GM19351 (cell line): ENCODE measurements at regions not wholly inside any gene's neighbourhood (a gene's known extent, or its start where the extent isn't known, plus 50 kb on each side); places are given as distances from the start of the nearest gene placed in this dataset.

Experiments used
- ATAC-seq: cut with Tn5 transposase; IDR thresholded peaks from one replicate; pipeline ENCODE4 v1.9.1; 2021; ENCODE audit warnings: mild to moderate bottlenecking, moderate library complexity; ENCODE audit not compliant: unreplicated experiment

DNA sequence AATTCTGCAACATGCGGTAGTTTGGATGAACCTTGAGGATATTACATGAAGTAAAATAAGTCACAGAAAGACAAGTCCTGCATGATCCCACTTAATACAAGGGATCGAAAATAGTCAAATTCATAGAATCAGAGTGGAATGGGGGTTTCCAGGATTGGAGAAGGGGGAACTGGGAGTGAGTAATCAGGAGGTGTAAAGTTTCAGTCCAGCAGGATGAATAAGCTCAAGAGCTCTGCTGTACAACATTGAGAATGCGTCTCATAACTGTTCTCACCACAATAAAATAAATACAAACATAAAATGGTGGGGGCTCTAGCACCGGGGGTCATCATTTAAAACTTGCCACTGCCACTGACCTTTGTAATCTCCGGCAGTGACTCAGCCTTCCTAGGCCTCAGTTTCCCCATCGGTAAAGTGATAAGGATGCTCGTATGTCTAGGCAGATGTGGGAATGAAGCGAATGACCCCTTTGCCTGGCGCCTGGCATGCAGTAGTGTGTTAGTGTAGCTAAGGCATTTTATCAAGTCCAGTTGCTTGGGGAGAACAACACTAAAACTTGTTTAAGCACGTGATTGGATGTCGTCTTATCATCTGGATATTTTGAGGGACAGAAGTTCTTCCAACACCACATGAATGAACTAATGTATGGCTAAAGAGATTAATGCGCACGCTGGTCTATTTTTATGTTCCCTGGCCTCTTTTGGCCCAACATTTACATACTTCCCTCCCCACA is 421.1 kb downstream of the QKI start:
- no peak for ATAC-seq

DNA sequence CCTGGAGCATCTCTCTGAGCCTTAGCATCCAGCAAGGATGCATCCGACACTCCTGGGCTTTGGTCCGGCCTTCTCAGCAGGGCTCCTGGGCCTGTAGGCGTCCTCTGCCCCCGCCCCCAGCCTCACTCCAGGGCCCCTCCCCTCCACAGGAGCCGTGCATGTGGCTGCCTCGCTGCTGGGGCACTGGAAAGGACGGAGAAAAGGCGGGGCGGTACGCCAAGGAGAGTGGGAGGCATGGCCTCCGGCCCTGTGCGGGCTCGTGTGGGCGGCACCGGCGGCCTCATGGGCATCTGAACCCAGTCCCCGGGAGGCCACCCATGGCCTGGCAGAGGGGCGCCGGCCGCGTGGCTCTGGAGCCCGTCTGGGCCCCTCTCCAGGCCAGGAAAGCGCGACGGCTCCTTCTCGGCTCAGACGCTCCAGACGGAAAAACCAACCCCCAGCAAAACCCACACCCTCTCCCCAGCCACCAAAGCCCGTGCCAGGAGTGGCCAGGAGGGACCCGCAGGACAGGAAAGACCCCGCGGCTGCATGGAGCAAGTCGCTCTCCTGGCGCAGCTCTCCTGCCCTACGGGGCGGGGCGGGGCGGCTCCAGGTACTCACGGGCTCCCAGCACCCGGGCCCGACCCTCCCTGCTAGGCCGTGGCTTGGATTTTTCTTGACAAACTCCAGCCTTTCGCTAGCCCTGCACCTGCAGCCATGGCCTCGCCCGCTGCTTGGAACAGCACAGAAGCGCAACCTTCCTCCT is 419.9 kb downstream of the QKI start:
- no peak for ATAC-seq

DNA sequence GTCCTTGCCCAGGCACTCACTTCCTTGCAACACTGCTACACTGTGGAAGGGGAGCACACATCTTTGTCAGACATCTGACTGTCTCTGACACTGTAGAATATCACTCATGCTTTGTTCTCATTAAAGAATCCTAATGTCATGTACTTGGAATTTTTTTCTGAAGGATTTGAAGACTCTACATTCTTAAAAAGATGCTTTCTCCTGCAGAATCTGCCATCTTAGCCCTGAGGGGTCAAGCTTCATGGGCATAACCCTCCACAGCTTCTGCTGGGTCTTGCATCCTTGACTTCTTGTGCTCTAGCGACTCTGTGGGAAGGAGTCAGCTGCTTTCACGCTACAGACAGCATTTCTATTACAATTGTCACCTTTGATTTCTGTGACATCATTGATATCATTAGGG is 417.2 kb downstream of the QKI start:
- ATAC-seq: no peak

DNA sequence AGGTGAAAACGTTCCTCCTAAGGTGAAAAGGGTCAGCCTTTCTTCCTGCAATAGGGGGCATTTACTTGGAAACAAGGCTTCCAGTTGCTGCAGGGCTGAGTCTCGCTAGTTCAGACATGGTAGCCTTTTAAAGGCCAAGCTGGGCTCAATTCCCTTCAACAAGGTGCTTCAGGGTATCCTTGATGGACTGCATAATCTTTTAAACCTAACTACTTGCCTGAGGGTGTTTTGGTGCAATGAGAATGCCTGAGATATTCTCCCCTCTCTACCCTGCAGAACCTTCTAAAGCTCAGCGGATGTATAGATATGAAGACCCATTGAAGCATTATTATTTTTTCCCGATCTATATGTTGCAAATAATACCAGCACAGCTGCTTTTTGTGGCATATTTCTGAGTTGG is 416.1 kb downstream of the QKI start:
- ATAC-seq: no peak

DNA sequence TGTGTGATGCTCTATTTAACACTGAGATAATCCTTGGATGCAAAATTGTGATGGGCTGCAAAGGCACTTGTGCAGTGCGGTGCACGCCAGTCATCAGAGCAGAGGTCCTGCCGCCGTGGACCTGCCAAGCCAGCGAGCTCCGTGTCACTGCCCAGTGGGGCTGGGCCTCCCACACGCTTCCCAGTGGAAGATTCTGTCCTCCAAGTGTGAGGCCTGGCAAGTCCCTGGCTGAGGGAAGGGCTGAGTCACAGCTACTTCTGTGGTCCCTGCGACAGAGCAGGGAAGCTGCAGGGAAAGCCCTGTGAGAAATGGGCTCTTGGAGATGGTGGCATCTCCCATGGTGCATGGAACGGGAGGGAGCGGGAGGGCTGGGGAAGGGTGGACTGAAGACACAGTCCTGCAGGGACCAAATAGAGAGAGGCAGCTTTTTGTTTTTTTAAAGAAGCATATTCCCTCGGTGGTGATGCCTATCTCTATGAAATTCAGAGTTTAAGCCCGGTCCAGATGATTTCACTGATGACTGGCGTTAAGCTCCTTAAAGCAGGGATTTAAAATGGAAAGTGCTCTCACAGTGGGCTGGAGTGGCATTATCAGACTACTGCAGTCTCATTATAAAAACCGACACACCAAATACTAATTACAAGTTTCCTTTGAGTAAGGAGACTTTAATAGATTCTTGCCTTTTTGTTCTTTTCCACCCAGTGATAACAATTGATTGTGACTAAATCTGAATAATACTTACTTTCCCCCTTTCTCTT is 413.7 kb downstream of the QKI start:
- no peak for ATAC-seq

DNA sequence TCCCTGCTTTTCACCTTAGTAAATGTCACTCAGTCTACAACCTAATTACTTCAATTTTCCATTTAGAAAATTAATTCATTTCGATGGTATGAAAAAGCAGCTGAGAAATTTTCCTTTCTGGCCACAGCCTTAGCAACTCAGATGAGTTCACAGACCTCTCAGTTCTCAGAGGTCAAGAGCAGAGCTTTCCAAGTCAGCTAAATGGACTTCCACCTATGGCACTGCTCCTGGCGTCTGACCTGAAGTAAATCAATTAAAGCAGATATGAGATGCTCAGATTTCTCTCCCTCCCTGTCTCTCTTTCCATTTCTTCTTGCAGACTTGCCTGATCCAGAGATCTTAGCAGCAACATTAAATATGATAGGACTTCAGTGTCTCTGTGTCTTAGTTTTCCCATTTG is 412.6 kb downstream of the QKI start:
- ATAC-seq: no peak

DNA sequence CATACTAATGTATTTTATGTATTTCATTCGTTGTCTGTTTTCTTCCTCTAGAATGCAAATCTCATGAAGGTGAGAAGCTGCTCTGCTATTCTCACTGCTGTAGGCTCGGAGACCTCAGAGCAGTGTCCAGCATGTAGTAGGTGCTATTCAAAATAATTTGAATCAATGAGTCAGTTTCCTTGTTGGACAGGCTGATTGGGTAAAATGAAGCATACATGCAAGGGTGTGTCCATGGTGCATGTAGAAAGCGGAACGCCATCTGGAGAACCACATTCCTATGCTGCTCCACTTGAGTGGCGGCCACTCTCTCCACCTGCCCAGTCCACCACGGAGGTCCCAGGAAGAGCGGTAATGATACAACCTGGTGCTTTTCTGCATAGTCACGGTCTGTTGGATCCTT is 412.1 kb downstream of the QKI start:
- ATAC-seq: no peak

DNA sequence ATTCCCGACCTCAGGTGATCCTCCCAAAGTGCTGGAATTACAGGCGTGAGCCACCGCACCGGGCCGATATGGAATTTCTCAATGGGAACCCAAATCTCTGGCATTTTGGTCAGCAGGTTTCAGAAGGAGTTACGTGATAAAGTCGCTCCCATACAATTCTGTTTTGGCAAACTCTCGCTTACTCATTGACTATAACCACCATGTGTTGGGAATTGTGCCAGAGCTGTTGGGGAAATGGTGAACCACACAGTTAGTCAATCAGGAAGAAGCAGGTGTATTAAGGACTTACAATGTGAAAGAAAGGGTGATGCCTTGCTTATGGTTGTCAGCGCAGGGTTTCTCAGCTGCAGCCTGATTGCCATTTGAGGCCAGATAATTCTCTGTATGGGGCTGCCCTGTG is 410.5 kb downstream of the QKI start:
- ATAC-seq: no peak

DNA sequence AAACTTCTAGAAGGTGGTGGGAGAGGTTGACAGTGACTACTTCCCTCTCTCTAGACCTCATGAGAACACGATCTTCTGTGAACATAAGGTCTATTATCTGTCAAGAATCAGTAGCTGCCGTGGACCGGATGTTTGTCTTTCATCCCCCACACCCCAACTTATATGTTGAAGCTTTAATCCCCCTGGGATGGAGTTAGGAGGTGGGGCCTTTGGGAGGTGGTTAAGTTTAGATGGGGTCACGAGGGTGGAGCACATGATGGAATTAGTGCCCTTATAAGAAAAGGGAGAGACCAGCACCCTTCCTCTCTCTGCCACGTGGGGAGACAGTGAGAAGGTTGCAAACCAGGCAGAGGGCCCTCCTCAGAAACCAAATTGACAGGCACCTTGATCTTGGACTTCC is 409.1 kb downstream of the QKI start:
- ATAC-seq: no peak

DNA sequence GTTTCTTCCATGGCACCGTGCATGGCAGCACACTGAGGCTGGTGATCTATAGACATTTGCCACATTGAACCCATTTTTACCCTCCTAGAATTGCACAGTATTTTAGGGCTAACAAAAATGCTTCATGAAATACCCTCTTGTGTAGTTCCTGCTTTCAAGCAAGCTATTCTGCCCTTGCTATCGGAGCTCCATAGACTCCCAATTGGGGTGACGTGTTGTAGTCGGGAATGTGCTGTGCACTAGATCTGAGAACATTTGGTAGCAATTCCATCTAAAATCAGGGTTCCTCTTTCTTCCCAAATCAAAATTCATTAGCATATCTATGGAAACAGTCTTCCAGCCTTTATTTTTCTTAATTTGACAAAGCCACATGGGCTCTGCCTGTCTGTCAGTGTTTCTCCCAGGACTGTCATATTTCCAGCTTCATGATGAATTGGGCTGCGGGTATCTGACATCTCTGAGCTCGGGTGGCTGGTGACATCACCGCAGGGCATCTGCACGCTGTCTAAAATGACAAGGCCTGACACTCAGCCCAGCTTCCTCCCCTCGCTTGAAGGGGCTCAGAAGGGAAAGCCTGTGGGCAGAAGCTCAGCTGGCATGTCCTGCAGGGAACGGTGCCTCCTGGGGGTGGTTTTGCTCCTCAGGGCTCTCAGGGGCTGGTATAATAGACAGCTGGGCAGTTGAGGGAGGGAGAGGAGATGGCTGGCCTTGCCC is 406.4 kb downstream of the QKI start:
- ATAC-seq: no peak

DNA sequence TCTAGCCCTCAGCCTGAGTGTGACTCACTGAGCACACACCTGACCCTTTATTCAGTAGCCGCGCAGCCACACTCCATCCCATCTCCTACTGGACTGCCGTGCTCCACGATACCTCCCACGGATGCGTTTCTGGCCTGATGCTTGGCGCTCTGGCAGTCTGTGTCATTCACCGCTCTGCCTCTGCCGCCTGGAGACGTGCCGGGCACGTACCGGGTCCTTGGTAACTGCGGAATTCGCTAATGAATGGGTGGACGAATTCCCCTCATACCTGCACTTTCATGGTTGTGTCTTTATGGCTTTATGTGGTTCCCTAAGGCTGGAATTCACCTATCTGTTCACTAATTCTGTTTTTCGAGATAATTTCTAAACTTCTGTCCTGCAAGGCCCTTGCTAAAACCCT is 405.7 kb downstream of the QKI start:
- no peak for ATAC-seq

DNA sequence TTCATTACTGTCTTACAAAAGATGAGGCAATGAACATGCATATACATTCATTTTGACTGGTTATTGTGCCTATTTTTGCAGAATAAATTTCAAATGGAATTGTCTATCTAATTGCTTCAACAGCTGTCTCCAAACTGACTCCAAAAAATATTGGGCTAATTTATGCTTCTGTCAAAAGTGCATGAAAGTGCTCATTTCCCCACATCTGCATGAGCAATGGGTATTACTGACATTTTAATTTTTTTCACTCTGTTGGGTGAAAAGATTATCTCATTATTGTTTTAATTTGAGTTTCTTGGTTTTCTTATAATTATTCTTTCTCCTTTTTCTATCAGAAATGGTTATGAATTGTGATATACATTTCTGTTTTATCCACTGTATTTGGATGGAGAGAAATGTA is 404.2 kb downstream of the QKI start:
- no peak for ATAC-seq

DNA sequence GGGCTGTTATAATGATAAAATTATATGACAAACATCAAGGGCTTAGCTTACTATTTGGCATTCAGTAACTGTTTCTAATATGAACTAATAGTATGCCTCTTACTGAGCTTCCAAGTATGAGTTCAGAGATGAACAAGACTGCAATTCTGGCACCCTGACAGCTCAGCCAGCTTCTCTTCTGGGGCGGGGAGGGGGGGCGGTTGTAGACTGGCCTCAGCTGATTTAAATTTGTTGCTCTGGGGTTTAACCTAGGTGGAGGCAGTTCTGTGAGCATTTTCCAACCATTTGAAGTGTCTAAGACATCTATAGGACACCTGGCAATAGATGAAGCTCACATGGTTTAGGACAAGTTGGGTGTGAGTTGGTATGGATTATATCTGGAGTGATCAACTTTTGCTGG is 401.9 kb downstream of the QKI start:
- no peak for ATAC-seq

DNA sequence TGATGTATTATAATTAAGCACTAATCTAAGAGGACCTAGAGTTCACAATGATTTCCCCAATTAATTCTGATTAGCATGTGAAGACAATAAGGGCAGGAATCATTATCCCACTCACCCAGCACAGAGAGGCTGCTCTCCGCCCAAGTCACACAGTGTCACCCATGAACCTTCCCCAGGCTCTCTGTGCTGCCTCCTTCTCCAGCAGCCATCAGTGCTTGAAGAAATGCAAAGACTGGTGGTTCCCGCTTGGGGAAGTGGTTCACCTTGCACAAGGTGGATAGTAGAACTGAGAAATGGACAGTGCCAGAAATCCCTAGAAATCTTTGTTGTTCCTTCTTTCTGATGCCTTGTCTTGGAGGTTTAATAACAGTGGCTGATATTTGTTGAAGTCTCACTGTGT is 401.3 kb downstream of the QKI start:
- no peak for ATAC-seq

DNA sequence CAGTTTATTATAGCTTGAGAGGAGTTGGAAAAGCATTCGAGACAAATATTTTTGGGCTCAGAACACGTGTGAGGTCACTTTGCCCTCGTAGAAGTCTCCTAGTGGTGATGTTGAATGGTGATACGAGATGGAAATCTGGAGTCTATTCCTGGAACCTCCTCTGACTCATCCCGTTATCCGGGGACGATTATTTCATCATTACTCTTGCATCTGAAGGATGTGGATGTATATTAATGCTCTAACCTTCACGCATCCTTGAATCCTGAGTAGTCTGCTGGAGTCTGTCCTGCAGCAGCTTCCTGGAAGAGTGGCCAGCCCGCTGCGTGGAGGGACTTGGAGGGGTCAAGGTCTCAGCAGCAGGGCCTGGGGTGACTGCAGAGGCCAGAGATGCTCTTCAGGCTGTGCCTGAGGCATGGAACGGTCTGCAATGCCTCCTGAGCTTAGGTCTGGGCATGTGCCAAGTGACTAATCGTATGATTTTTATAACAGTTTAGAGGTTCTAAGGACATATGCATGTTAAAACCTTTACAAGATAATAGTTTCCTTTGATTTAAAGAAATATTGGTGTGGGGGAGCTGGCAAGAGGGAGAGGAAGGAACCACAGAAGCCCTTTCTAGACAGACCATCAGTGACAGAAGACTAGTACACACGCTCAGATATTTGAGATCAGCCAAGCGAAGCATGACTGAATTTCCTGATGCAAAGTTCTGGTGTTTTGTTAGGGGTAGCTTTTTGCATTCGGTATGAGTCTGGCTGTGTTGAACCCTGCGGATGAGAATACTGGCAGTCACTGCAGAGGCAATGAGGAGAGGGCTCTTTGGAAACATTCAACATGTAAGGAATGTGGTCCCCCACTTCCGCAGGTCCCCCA is 400.2 kb downstream of the QKI start:
- ATAC-seq: peak; percentile 74

DNA sequence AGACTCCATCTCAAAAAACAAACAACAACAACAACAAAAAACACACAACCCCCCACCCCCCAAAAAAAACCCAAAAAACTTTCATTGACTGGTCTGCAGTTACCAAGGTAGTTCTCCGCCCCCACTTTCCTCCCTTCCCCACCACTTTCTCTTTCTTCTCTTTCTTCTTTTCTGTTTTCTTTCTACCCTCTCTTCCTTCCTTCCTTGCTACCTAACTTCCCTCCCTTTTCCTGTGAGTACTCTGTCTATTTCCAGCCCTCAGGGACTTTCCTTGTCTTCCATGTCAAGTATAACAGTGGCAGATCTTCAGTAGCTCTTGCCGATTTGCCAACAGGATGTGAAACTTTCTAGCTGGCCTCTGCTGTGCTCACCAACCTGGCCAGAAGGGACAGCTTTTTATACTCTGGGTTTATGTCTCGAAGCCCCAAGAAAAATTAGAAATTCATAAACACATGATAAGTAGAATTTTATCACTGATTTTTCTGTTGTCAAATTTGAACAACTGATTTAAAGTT is 399.5 kb downstream of the QKI start:
- ATAC-seq: peak; percentile 61

DNA sequence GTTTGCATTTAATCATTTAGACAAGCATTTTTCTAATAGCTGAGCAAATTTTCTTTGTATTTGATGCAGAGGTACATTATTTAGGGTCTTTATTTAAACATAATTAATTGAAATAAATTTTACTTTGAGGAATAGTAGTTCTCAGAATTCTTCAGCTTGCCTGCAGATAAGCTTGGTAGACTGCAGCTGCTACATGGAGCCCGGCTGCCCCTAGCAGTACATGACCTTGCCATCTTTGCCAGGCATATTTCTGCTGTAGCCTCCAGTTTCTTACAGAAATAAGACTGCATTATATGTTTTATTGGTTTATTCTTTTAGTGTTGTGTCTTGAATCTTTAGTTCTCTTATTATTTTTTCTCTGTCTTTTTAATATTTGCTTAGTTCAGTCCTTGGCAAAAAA is 396.8 kb downstream of the QKI start:
- no peak for ATAC-seq

DNA sequence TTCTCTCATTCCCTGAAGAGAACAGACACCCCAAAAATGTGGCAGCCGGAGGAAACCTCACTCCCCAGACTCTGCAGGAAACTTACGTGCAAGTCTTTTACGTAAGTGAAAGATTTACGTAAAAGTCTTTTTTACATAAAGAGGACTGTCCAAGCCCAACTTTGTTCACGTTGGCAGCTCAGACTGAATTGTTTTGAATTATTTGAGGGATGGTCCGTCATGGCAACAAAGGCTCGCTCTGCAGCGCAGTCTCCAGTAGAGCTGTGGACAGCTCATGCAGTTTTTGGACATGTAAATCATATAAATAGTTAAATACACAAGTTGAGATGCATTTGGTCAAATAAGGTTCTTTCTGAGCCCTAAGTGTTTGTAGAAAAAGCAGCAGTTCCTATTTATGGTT is 394.8 kb downstream of the QKI start:
- ATAC-seq: no peak

DNA sequence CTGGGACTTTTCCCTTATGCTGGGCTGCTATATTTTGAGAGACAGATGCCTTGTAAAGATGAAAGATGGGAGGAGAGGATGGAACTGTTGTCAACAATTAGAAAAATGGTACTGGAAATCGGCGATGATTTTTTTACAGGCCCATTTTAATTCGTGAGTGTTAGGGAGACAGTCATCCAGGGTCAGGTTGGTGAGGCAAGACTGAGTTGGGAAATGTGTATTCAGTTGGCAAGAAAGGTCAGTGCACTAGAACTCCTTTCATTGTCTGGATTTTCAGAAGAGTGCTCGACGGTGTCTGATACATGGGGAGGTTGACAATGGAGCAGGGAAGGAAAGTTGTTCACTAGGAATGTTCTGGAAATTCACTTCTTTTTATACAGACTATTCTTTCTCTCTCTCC is 394.4 kb downstream of the QKI start:
- no peak for ATAC-seq

DNA sequence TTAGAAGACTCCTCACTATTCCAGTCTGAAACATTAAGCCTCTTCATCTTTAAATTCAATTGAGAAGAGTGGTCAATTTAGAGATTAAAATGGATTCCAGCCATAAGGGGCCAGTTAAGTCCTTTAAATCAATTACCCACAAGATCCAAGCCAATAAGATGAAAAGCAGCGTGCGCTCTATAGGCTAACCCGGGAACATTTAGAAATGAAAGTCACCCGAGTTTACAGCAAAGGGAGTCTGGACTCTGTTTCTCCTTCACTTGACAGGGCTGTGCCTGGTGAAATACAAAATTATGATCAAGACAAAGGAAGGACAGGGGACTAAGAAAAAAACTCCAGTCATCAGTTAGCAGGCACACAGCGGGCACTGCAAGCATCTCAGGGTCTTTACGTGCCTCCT is 393.7 kb downstream of the QKI start:
- ATAC-seq: no peak
